Forelimb muscle (tissue), 1 donor: ENCODE measurements at regions not wholly inside any gene's neighbourhood (a gene's known extent, or its start where the extent isn't known, plus 50 kb on each side); places are given as distances from the start of the nearest gene placed in this dataset.

ENCODE experiments used
- DNase-seq: peaks from one replicate; pipeline ENCODE4 v3.0.0-alpha.2; 2013; ENCODE audit warnings: low read depth

DNA sequence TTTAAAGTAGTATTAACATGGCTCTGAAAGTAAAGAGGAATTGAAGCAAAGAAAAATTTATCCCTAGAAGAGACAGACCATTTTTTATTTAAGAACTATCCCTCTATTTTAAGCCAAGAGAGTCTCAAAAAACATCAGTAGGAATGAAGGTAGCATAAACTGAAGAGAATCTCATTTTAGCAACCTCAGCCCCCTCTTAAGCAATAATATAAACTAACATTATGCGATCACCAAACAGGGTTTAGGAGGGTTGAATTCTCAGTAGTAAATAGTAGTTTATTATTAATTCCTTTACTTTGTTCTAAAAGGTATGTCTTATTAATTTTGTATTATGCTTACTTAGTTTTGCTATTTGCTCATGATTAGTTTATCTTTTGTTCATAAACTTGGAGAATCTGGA, 287.4 kb downstream of the CDK5RAP2 start:
- no peak for DNase-seq

GRCh38 chr9:120291050-120291449, 288.9 kb downstream of the CDK5RAP2 start:
- DNase-seq: no peak

DNA sequence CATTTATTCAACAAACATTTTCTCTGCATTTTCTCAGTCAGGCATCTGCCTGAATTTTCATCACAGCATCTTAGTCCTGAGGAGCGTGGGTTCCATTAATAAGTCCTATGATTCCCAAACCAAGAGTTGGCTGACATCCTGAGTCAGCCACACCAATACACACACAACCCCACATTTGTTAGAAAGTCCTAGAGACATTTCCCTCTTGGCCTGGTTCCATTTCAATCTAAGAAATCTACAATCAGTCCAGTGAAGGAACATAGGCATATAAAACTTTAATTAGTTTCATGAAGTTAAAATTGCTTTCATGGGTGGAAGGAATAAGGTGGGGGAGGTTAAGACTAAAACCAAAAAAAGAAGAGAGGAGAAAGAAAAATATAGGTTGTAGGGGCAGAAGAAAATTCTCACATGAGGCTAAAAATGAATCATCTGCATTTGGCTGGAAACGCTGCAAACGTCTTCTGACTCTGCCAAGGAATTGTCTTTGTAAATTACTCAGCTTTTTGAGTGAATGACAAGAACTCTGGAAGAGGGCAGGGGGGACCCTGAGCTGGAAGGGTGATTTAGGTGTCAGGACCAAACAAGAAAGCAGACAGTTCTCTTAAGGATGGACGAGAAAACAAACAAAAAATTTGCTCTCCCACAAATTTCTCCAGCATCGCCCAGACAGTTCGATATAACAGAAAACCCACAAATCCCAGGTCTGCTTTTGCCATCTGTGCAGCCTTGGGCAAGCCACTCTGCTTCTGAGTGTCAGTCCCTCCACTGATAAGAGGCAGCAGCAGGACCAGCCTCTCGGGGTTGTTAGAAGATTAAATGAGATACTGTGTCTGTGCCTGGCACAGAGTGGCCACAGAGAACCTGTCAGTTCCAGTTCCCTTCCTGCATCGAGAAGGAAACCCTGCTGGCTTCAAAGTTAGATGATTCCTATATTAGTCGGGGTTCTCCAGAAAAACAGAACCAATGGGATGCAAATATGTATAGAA, 289.7 kb downstream of the CDK5RAP2 start:
- no peak for DNase-seq

DNA sequence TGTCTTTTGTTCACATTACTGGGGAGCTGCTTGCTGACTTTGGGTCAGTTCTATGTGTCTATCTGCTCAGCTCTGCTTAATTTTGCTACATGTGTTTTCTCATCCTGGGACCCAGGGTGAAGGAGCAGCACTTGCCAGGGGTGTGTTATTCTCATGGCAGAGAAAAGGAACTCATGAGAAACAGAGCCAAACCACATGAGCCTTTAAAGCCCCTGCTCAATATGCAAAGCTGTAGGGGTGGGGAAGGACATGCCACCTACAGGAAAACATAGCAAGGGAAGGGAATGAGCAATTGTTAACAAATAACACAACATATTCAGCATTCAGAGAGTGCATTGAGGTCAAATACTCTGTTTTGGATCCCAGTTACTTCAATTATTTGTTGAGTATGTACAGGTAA, 290.9 kb downstream of the CDK5RAP2 start:
- DNase-seq: no peak

DNA sequence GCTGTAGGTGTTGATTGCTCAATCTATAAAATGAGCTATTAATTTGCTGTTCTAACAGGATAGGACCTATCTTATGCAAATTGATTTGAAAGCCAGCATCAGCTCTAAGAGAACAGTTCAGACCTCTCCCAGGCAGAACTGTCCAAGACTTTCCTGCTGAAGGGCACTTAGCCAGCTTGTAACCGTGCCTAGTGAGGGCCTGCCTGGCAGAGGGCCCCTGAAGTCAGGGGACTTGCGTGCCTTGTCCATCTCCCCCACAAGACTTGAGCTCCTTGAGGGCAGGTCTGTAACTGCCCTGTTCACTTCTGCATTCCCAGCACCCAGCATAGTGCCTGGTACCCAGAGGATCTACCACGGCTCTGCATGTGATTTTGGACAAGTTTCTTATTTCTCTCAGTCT, 293.4 kb downstream of the CDK5RAP2 start:
- no peak for DNase-seq

- DNase-seq: no peak
These were observed 295.1 kb downstream of the CDK5RAP2 start for GRCh38 chr9:120284821-120285220.

GRCh38 chr9:120281665-120282064, 298.3 kb downstream of the CDK5RAP2 start:
- no peak for DNase-seq

GRCh38 chr9:120267929-120268328, 312.0 kb downstream of the CDK5RAP2 start:
- DNase-seq: no peak

DNA sequence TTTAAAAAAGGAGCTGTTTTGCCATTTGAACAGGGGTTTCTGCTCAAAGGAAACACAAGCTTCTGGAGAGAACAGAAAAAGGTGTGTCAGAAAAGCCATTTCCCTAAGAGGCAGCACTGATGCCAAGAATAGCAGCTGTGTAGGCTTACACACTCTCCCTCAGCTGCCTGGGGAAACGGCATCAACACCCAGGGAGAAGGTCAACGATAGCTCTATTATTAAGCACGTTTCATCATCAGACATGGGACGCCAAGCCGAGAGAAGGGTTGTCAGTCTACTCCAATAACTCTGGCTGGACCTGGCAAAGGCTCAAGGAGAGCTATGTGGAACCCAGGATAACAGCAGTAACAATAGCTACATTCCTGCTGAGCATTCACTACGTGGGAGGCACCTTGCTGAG, 314.2 kb downstream of the CDK5RAP2 start:
- DNase-seq: no peak

GRCh38 chr9:120264528-120264927, 315.4 kb downstream of the CDK5RAP2 start:
- no peak for DNase-seq

DNA sequence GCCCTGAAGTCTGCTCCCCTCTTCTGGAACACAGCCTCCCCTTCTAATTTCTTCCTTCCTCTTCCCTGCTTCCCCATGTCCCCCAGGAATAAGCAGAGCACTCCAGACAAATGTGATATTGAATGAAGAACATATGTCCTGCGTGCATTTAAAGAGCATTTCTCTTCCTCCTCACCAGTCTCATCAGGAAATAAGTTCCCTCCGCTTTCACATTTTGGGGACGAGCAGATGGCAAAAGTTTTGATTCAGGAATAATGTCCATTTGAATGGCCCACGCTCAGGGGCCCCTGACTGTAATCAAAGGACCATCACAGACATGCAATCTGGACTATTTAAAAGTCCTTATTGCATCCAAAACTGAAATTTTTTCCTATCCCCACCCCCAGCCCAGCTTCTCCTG, 316.1 kb downstream of the CDK5RAP2 start:
- no peak for DNase-seq

DNA sequence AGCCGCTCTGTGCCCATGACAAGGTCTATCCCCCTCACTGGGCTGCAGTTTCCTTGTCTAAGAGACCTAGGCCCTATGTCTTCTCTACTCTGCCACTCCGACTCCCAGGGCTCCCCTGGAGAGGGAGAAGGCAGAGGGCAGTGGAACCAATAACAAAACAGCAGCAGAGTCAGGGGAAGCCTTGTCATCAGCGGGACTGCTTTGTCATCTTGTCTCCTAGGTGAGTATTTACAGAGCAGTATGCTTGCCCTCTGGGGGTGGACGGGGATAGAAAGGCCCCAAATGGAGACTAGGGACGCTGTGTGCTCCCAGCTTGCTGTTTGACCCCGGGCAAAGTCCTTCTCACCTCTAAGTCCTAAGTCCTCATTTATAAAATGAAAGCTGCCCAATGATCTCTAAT, 318.5 kb downstream of the CDK5RAP2 start:
- no peak for DNase-seq

DNA sequence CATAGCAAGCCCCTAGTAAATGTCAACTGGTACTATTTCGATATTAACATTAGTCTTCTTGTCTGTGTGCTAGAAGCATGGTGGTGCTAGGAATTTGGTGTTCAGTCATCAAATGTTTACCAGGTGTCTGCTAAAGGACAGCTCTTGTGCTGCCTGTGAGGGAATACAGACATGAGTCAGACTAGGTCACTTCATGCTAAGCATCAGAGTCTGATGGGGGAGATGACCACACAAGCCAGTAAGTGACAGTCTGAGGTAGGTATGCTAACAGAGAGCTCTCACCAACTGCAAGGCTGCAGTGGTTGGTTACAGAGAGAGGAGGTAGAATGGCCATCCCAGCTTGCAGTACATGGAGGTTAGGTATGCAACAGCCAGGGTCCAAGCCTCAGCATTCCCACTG, 320.9 kb downstream of the CDK5RAP2 start:
- no peak for DNase-seq

DNA sequence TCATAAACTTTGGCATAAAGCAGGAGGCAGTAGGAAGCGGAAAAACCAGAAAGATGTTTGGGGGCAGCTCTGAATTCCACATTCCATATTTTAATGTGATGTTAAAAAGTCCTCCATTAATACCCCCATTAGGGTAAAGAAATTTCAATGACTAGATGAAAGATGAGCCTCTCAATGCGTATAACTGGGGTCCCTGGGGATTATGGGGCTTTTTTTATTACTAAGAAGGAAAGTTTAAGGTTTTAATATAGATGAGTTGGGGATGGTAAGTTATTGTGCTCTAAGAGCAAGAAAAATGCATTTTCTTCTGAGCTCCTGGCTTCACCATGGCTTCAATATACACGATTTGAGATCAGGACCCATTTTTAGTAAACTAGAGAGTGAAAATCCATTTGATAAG, 321.9 kb downstream of the CDK5RAP2 start:
- no peak for DNase-seq

DNA sequence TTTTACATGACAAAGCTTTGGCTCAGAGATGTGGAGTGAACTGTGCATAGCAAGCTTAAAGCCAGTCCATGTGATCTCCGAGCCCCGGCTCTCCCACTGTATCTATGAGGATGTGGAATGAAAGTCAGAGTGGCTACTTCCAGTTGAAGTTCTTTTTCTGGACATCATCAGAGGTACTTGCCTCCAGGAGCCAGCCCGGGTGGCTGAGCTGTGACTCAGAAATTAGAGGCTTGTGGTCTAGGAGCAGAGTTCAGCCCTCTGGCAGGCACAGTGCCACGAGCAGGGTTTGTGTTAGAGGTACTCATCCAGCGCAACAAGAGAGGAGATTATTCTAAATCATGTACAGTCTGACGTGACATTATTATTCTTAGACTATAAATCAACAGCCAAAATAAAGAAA, 322.5 kb downstream of the CDK5RAP2 start:
- no peak for DNase-seq

GRCh38 chr9:120256146-120256545, 323.8 kb downstream of the CDK5RAP2 start:
- DNase-seq: no peak

- no peak for DNase-seq
These were observed 327.7 kb downstream of the CDK5RAP2 start for GRCh38 chr9:120252248-120252647.

GRCh38 chr9:120242116-120242811, 337.7 kb downstream of the CDK5RAP2 start:
- DNase-seq: no peak

DNA sequence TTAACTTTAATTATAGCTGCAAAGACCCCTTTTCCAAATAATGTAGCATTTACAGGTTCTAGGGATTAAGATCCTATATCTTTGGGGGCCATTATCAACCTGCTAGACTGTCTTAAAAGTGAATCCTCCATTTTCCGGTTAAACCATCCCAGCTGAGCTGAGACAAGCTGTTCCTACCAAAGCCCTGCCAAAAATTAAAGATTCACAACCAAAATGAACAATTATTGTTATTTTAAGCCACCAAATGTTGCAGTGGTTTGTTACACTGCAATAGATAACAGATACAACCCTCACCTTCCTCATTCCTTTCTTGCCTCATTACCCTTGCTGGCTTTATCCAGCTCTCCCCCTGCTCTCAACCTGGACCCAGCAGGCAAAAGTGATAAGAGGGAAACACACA, 343.4 kb downstream of the CDK5RAP2 start:
- DNase-seq: no peak

- no peak for DNase-seq
These were observed 344.9 kb downstream of the CDK5RAP2 start for GRCh38 chr9:120235081-120235480.

DNA sequence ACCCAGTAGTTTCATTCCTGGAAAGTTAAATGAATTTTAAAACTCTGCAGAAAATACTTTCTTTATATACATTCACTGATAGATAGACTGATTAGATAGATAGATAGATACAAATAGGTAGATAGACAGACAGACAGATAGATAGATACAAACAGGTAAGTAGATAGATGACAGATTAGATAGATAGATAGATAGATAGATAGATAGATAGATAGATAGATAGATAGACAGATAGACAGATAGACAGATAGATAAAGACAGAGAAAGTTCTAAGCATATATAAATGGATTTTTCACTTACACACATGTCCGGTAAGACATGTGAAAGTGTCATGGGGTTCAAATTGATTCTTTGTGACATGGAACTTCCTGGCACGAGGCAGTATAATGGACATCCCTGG, 349.7 kb downstream of the CDK5RAP2 start:
- DNase-seq: no peak

DNA sequence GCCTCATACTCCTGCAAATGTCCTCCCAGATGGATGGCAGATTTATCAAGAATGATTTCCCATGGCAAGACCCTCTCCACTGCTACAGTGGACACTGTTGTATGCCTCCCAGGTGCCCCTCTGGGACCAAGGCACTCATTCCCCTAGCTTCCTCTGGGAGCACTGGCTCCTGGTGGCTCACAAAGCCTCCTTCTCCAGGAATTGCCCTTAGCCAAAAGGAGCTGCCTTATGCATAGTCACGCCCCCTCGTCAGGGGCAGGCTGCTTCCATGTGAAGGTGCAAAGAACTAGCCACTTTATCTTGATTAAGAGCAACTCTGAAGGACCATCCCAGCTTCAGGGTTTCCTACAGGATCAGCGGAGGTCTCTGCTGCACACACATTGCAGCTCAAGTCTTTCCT, 358.1 kb downstream of the CDK5RAP2 start:
- no peak for DNase-seq

- DNase-seq: no peak
These were observed 365.6 kb downstream of the CDK5RAP2 start for GRCh38 chr9:120214332-120214731.
